ENCODE measurements at regions not wholly inside any gene's neighbourhood (a gene's known extent, or its start where the extent isn't known, plus 50 kb on each side); places are given as distances from the start of the nearest gene placed in this dataset.

- Mint-ChIP-seq H3K36me3 (ENCODE audit: low read depth) (no peaks in the 10 kb centered on the region), H3K27ac (ENCODE audit: unreplicated experiment) (no peak overlapping the region), H3K4me1 (ENCODE audit: low read depth) (no peaks in the 10 kb centered on the region), H3K9me3 (ENCODE audit: low read depth) (no peaks in the 10 kb centered on the region), H3K27me3 (ENCODE audit: low read depth) (no peaks in the 10 kb centered on the region), H3K4me3 (ENCODE audit: unreplicated experiment) (no peak overlapping the region)
- TF ChIP-seq CTCF (IDR thresholded peaks at IDR 0.05), result no peak
- no peak for DNase-seq (ENCODE audit: low spot score)
Measured at GRCh38 chr13:107778094-107778493, 437.2 kb downstream of the LIG4 start.

GRCh38 chr13:107770541-107770940 is 444.8 kb downstream of the LIG4 start:
- no peaks in the 10 kb centered on the region for H3K27me3 Mint-ChIP-seq (ENCODE audit: low read depth)
- DNase-seq (ENCODE audit: low spot score), result no peak
- H3K27ac Mint-ChIP-seq (ENCODE audit: unreplicated experiment), result no peak overlapping the region
- H3K4me3 Mint-ChIP-seq (ENCODE audit: unreplicated experiment), result no peak overlapping the region
- no peaks in the 10 kb centered on the region for H3K36me3 Mint-ChIP-seq (ENCODE audit: low read depth)
- H3K4me1 Mint-ChIP-seq (ENCODE audit: low read depth), result peaks cover 17% of the 10 kb centered on the region
- peaks cover 3% of the 10 kb centered on the region for H3K9me3 Mint-ChIP-seq (ENCODE audit: low read depth)
- TF ChIP-seq CTCF (IDR thresholded peaks at IDR 0.05), result no peak

- Mint-ChIP-seq H3K9me3 (ENCODE audit: low read depth) (peaks cover 3% of the 10 kb centered on the region), H3K4me1 (ENCODE audit: low read depth) (peaks cover 20% of the 10 kb centered on the region), H3K4me3 (ENCODE audit: unreplicated experiment) (no peak overlapping the region), H3K27me3 (ENCODE audit: low read depth) (no peaks in the 10 kb centered on the region), H3K27ac (ENCODE audit: unreplicated experiment) (no peak overlapping the region), H3K36me3 (ENCODE audit: low read depth) (no peaks in the 10 kb centered on the region)
- no peak for TF ChIP-seq CTCF (IDR thresholded peaks at IDR 0.05)
- DNase-seq (ENCODE audit: low spot score), result no peak
Measured at GRCh38 chr13:107767119-107767518, 448.2 kb downstream of the LIG4 start.

- Mint-ChIP-seq H3K27ac (ENCODE audit: unreplicated experiment) (no peak overlapping the region), H3K4me1 (ENCODE audit: low read depth) (peaks cover 20% of the 10 kb centered on the region), H3K9me3 (ENCODE audit: low read depth) (peaks cover 3% of the 10 kb centered on the region), H3K4me3 (ENCODE audit: unreplicated experiment) (no peak overlapping the region), H3K36me3 (ENCODE audit: low read depth) (no peaks in the 10 kb centered on the region), H3K27me3 (ENCODE audit: low read depth) (no peaks in the 10 kb centered on the region)
- TF ChIP-seq CTCF (IDR thresholded peaks at IDR 0.05), result no peak
- DNase-seq (ENCODE audit: low spot score), result no peak
Measured at GRCh38 chr13:107765724-107766401, 449.5 kb downstream of the LIG4 start.

- DNase-seq (ENCODE audit: low spot score), result no peak
- H3K4me3 Mint-ChIP-seq (ENCODE audit: unreplicated experiment), result no peak overlapping the region
- H3K36me3 Mint-ChIP-seq (ENCODE audit: low read depth), result no peaks in the 10 kb centered on the region
- peaks cover 6% of the 10 kb centered on the region for H3K9me3 Mint-ChIP-seq (ENCODE audit: low read depth)
- no peak for TF ChIP-seq CTCF (IDR thresholded peaks at IDR 0.05)
- H3K27me3 Mint-ChIP-seq (ENCODE audit: low read depth), result no peaks in the 10 kb centered on the region
- no peak overlapping the region for H3K27ac Mint-ChIP-seq (ENCODE audit: unreplicated experiment)
- H3K4me1 Mint-ChIP-seq (ENCODE audit: low read depth), result peaks cover 20% of the 10 kb centered on the region
Measured at GRCh38 chr13:107764046-107764445, 451.3 kb downstream of the LIG4 start.

Measured in chondrocyte (in vitro differentiated cells).